HG03520 (cell line): ENCODE measurements at regions not wholly inside any gene's neighbourhood (a gene's known extent, or its start where the extent isn't known, plus 50 kb on each side); places are given as distances from the start of the nearest gene placed in this dataset.
"Not testable (repeated sequence)": the region's sequence is repeated elsewhere in the genome, so short reads cannot be mapped to it uniquely, and the experiment has no call there.

Experiments
- ATAC-seq: cut with Tn5 transposase; IDR thresholded peaks from one replicate; pipeline ENCODE4 v1.9.1; 2021; ENCODE audit warnings: mild to moderate bottlenecking, moderate library complexity; ENCODE audit not compliant: unreplicated experiment

DNA sequence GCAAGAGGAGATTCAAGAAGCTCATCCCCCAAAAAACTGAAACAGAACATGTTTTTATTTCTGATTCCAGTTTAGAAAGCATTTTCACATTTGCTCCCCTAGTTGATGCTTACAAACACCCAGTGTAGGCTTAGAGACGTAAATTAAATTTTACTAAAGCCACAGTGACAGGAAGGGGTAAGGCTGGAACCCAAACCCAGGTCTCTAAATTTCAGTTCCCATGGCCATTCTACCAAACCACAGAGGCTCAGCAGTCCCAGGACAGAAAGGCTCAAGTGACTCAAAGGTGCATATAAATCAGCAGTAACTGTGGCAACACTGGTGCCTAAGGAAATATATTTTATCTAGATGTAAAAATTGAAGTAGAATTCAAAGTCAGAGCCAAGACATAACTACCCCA lies 128.7 kb downstream of the CEP120 start:
- peak; percentile 56 for ATAC-seq

- no peak for ATAC-seq
Observed at GRCh38 chr5:123289210-123289609, 134.0 kb downstream of the CEP120 start.

- no peak for ATAC-seq
Observed at GRCh38 chr5:123287881-123288280, 135.3 kb downstream of the CEP120 start.

GRCh38 chr5:123286891-123287290 lies 136.3 kb downstream of the CEP120 start:
- ATAC-seq = no peak

GRCh38 chr5:123285122-123286023 lies 137.8 kb downstream of the CEP120 start:
- no peak for ATAC-seq

DNA sequence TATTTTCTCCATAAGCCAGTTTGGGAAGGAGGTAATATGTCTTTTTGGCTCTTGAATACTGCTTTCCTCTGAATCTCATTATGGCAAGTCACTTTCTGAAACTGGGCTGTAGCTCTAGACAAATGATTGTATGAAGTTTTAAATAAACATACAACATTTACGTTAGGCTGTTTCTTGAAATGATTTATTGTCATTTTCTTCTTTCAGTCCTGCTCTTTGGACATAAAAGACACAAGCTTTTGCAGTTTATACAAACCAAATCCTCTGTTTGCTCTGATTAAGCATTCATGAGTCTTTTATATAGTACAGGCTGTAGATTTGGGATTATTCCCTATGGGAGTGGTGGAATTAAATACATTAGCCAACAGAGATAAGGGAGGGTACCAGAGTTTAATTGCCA lies 139.7 kb downstream of the CEP120 start:
- ATAC-seq = no peak

DNA sequence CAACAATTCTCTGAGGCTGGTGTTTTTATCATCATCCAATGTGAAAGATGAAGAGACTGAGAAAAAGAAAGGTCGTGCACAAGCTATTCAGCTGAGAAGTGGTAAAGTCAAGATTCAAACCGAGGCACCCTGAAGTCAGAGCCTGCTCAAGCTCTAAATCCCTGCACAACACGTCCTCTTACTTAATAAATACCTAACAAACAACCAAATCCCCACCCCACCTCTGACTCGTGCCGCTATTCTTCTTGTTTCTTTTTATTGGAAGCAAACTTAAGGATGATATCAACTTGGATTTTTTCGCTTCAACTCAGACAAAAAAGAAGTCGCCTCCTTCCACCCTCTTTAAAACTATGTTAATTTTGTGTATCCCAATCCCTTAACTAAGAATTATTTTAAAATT lies 140.2 kb downstream of the CEP120 start:
- no peak for ATAC-seq

DNA sequence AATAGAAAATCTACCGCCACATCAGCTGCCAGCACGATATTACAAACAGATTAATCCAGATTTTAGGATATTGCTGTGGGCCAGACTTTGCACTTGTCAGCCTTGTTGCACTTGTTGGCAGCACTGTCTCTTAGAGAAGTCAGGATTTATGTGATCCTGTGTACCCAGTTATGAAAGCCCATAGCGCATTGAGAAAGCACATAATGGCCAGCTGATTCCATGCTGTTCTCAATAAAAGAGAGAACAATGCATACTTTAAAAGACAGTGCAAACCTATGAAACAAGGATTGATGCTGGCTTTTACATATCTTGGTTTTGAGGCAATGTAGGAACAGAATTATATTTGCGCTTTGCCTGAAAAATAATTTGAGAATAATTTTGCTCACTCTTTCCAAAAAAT lies 140.8 kb downstream of the CEP120 start:
- no peak for ATAC-seq

DNA sequence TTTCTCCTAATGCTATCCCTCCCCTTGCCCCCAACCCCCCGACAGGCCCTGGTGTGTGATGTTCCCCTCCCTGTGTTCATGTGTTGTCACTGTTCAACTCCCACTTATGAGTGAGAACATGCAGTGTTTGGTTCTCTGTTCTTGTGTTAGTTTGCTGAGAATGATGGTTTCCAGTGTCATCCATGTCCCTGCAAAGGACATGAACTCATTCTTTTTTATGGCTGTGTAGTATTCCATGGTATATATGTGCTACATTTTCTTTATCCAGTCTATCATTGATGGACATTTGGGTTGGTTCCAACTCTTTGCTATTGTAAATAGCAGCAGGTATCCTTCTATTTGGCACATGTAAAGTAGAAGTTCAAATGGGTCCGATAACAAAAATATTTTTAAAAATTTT lies 142.3 kb downstream of the CEP120 start:
- ATAC-seq = not testable (repeated sequence)

- no peak for ATAC-seq
Observed at GRCh38 chr5:123279136-123279535, 144.1 kb downstream of the CEP120 start.

GRCh38 chr5:123278284-123278683 lies 144.9 kb downstream of the CEP120 start:
- ATAC-seq = no peak

GRCh38 chr5:123273984-123274383 lies 149.2 kb downstream of the CEP120 start:
- no peak for ATAC-seq

DNA sequence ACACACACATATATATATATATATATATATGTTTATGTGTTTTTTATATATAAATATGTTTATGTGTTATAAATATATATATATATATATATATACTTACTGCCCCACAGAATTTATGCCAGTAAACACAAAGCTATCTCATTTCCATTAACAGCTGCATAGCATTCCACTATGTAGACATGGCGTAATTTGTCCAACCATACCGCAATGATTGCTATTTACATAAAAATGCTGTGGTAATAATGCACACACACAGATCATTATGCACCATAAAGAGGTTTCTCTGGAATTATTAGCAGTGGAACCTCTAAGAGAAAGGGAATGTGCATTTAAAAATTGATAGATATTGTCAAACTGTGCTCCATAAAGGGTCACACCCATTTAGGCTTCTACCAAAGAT lies 150.1 kb downstream of the CEP120 start:
- ATAC-seq = no peak

DNA sequence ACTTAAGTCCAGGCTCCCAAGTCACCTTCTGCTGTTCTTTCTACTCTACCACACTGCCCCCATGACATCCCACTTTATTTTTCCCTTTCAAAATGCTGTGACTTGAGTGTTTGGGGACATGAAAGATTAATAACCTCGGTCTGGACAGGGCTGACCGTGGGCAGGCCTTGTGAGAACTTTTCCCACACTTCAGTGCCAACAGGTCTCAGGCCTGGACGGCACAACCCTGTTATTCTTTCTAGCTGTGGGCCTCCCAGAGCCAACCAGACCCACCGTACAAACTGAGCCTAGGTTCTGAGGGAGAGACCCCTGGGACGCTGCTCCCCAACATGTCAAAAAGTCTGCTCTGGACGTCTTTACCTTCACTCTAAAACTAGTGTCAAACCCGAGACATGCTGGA lies 153.4 kb downstream of the CEP120 start:
- ATAC-seq = no peak

DNA sequence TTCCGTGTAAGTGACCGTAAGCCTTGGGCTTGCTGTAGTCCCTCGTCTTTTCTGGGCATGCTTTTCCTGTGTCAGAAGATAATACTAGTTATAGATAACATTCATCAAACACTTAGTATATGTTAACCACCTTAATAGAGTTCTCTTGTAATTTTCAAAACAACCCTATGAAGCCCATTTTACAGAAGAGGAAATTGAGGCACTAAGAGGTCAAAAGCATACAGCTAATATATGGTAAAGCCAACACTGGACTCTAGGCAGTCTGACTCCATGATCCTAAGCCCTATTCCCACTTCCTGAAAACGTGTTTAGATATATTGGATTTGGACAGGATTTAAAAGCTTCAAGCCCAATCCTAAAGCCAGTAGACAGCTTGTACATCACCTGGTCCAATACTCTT lies 153.8 kb downstream of the CEP120 start:
- ATAC-seq = no peak

- no peak for ATAC-seq
Observed at GRCh38 chr5:123266365-123266764, 156.8 kb downstream of the CEP120 start.

DNA sequence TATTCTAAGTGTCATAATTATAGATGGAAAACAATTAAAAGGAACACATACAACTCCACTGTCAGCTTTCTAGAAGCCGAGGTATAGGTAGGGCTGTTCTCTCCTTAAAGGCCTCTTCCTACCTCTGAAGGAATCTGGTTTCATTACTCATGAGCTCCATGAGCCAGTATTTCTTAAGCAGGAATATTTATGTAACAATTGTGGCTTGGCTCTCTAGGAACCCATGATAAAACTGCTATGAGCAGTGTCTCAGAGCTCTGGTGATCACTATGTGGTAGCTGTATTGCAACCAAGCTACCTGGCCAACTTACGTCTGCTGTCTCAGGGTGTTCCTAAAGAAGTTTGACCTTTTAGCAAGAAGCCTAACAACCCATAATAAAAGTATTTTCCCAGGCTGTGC lies 157.7 kb downstream of the CEP120 start:
- no peak for ATAC-seq

- no peak for ATAC-seq
Observed at GRCh38 chr5:123264394-123264793, 158.8 kb downstream of the CEP120 start.

GRCh38 chr5:123263859-123264258 lies 159.3 kb downstream of the CEP120 start:
- ATAC-seq = no peak

DNA sequence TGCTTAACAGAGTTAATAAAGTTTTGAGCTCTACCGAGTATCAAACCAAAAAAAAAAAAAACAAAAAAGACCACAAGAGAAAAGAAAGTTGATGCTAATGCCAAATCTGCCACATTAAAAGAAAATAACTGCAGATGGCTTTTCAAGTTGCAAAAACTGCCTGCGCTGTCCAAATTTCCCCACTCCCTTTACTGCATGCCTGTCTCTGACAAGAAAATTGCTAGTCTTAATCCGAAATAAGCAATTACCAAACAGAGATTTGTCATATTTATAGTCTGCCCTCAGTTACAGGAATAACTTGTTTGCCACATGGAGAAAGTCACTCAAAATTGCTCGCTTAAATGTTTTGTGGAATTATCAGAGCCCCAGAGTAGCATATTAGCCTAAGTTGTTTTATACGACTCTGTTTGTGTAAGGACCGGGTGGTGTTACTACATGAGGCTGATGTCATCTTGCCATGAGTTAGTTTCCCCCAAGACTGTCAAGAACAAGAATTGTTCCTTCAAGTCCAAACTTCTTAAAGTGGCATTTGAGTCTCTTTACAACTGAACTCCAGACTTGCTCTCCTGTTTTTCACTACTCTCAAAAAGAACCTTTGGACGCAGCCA lies 160.9 kb downstream of the CEP120 start:
- no peak for ATAC-seq

DNA sequence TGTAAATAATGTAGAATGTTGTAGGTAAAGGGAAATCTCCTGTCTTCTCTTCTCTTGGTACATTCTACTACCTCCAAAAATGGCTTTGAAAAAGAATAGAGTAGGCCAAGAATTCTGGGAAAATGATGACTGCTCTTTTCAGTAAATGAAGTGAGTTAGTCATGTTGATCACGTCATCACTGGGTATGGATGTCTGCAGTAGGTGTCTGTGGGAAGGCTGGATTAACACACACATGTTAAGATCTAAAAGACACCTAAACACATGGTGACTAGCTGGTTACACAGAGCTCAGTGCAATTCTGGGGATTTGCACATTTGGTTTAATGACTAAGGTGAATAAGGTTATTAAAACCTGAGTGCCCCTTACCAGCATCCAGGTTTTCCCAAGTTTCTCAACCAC lies 161.5 kb downstream of the CEP120 start:
- ATAC-seq = no peak

- ATAC-seq = no peak
Observed at GRCh38 chr5:123249446-123249845, 160.4 kb downstream of the PRDM6 start.
